ENCODE measurements at regions not wholly inside any gene's neighbourhood (a gene's known extent, or its start where the extent isn't known, plus 50 kb on each side); places are given as distances from the start of the nearest gene placed in this dataset.

- TF ChIP-seq REST (IDR thresholded peaks at IDR 0.05; ENCODE audit: low read depth) (no peak), TCF7L2 (IDR thresholded peaks at IDR 0.05; ENCODE audit: borderline replicate concordance, extremely low read depth, insufficient read depth, insufficient read length) (no peak), CBX3 (IDR thresholded peaks at IDR 0.05; ENCODE audit: low read depth) (no peak)
Measured at GRCh38 chr2:11075221-11075620, 80.0 kb upstream of the SLC66A3 start (continued).

GRCh38 chr2:11077411-11077810 lies 77.9 kb upstream of the SLC66A3 start:
- POLR2A ChIA-PET = no interaction called here
- RAD21 ChIA-PET (ENCODE audit: low non-redundant PET in 1 of 2, low total read pairs in 2 of 2, uncharacterized antibody in 2 of 2, unreplicated experiment in 2 of 2) = no interaction called here
- CTCF ChIA-PET = no interaction called here
- TF ChIP-seq ZBTB33 (IDR thresholded peaks at IDR 0.05; ENCODE audit: extremely low read depth, insufficient replicate concordance, low read length) = no peak
- TF ChIP-seq ZNF274 (IDR thresholded peaks at IDR 0.05; ENCODE audit: low read depth, low read length) = no peak
- TF ChIP-seq ZFX (IDR thresholded peaks at IDR 0.05) = no peak
- no peak for TF ChIP-seq CBX3 (IDR thresholded peaks at IDR 0.05; ENCODE audit: low read depth)
- TF ChIP-seq YY1 (IDR thresholded peaks at IDR 0.05; ENCODE audit: extremely low read depth, insufficient replicate concordance, low read depth, low read length) = no peak
- no peak for TF ChIP-seq ELF1 (IDR thresholded peaks at IDR 0.05; ENCODE audit: borderline replicate concordance, low read depth)
- no peak for TF ChIP-seq FOSL1 (IDR thresholded peaks at IDR 0.05; ENCODE audit: low read depth)
- no peak for TF ChIP-seq EZH2 (IDR thresholded peaks at IDR 0.05)
- no peak for TF ChIP-seq CEBPB (IDR thresholded peaks at IDR 0.05; ENCODE audit: low read depth)
- no peak for TF ChIP-seq ATF3 (IDR thresholded peaks at IDR 0.05)
- TF ChIP-seq REST (IDR thresholded peaks at IDR 0.05; ENCODE audit: low read depth) = no peak
- TF ChIP-seq TCF7L2 (IDR thresholded peaks at IDR 0.05; ENCODE audit: borderline replicate concordance, extremely low read depth, insufficient read depth, insufficient read length) = no peak
- no peak for TF ChIP-seq SP1 (IDR thresholded peaks at IDR 0.05; ENCODE audit: low read depth)
- no peak for TF ChIP-seq EGR1 (IDR thresholded peaks at IDR 0.05; ENCODE audit: low read depth)
- no peak for TF ChIP-seq POLR2AphosphoS5 (IDR thresholded peaks at IDR 0.05; ENCODE audit: low read depth, low read length)
- TF ChIP-seq JUND (IDR thresholded peaks at IDR 0.05) = no peak

More at GRCh38 chr2:11077411-11077810, 77.9 kb upstream of the SLC66A3 start:
- H3K27me3 ChIP-seq (ENCODE audit: insufficient read depth, low read length) = no peaks in the 10 kb centered on the region
- no peak overlapping the region for H3K4me2 ChIP-seq (ENCODE audit: low read length)
- BruUV-seq (replicated peaks) = no TSS peak
- no peak overlapping the region for H2AFZ ChIP-seq (ENCODE audit: low read depth, low read length, poor library complexity, severe bottlenecking)
- H3K36me3 ChIP-seq (ENCODE audit: control insufficient read depth in 1 of 2, insufficient read depth in 2 of 2, low read length in 2 of 2) = no peaks in the 10 kb centered on the region
- intact Hi-C loops (cut with micrococcal nuclease) = no loop called here
- no peaks in the 10 kb centered on the region for H3K9me3 ChIP-seq (ENCODE audit: control insufficient read depth in 1 of 2, insufficient read depth in 1 of 2, low read depth in 1 of 2, low read length in 2 of 2)
- H3K9ac ChIP-seq (ENCODE audit: low read length) = no peak overlapping the region
- H3K4me1 ChIP-seq (ENCODE audit: control insufficient read depth in 1 of 2, insufficient read depth in 2 of 2, low read length in 2 of 2) = peaks cover 0 to 23% of the 10 kb centered on the region in 2 experiments; a peak in 3 of 4 replicates
- no peak overlapping the region for H3K27ac ChIP-seq (ENCODE audit: low read depth, low read length)
- H4K20me1 ChIP-seq (ENCODE audit: insufficient read depth) = no peaks in the 10 kb centered on the region
- DNase-seq (ENCODE audit: low read depth, low spot score) (no peak), ATAC-seq (no peak)
- H3K4me3 ChIP-seq (replicated peaks in 1 of 2; ENCODE audit: low read depth in 1 of 2, low read length in 2 of 2) = no peak overlapping the region
- H3K9me2 ChIP-seq (ENCODE audit: insufficient read depth) = no peaks in the 10 kb centered on the region
- no peaks in the 10 kb centered on the region for H3K79me2 ChIP-seq (ENCODE audit: insufficient read depth, low read length)
